Gastroesophageal sphincter (tissue), 4 donors: ENCODE measurements at regions not wholly inside any gene's neighbourhood (a gene's known extent, or its start where the extent isn't known, plus 50 kb on each side); places are given as distances from the start of the nearest gene placed in this dataset.

ENCODE experiments used
- ATAC-seq: fragments of 150-250 bp; one replicate; pipeline ENCODE4 v1.9.1; 2016; ENCODE audit warnings: mild to moderate bottlenecking, moderate library complexity
- H3K27ac ChIP-seq, 4 donors: fragments of 200-600 bp; sonication (generic) in 3 of 4; 1 replicate in 3 of 4; 2 replicates in 1 of 4; pipeline ENCODE4 v1.5.1; 2016 to 2019
- H3K27me3 ChIP-seq: fragments of 200-600 bp; sonication (generic); one replicate; pipeline ENCODE4 v1.5.1; 2019
- H3K36me3 ChIP-seq, 2 donors: fragments of 200-600 bp; sonication (generic); one replicate each; pipeline ENCODE4 v1.5.1; 2019; ENCODE audit warnings: control low read depth in 1 of 2
- H3K4me1 ChIP-seq, 3 donors: fragments of 200-600 bp; sonication (generic); 1 replicate in 2 of 3; 2 replicates in 1 of 3; pipeline ENCODE4 v1.5.1; 2016 to 2019; ENCODE audit warnings: control low read depth in 2 of 3
- H3K4me3 ChIP-seq, 2 donors: fragments of 200-600 bp; sonication (generic); one replicate each; pipeline ENCODE4 v1.5.1; 2019; ENCODE audit warnings: mild to moderate bottlenecking in 1 of 2, moderate library complexity in 1 of 2
- H3K9me3 ChIP-seq, 3 donors: fragments of 200-600 bp; sonication (generic); one replicate each; pipeline ENCODE4 v1.5.1; 2017 to 2019; ENCODE audit warnings: control low read depth in 2 of 3
- CTCF ChIP-seq, 4 experiments: fragments of 200-600 bp in 2 of 4; fragments of 450-650 bp in 2 of 4; sonication (generic) in 1 of 4; IDR thresholded peaks; one replicate each; pipeline ENCODE4 v1.5.1; 2017 to 2019; ENCODE audit warnings: antibody characterized with exemption in 4 of 4, mild to moderate bottlenecking in 2 of 4, moderate library complexity in 2 of 4
- EP300 ChIP-seq: sonication (generic); formaldehyde crosslinking; IDR thresholded peaks from one replicate; pipeline ENCODE4 v1.6.1; 2017; ENCODE audit warnings: antibody characterized with exemption, mild to moderate bottlenecking
- POLR2A ChIP-seq, 2 donors: fragments of 450-650 bp; IDR thresholded peaks; one replicate each; pipeline ENCODE4 v1.6.1; 2017; ENCODE audit warnings: antibody characterized with exemption in 2 of 2, mild to moderate bottlenecking in 2 of 2, moderate library complexity in 1 of 2
- POLR2AphosphoS5 ChIP-seq: sonication (generic); formaldehyde crosslinking; IDR thresholded peaks from one replicate; pipeline ENCODE4 v1.6.1; 2017; ENCODE audit warnings: antibody characterized with exemption
- WGBS, 2 donors: methylation state at CpG; one replicate each; pipeline ENCODE4 v1.1.5; 2018; ENCODE audit warnings: low coverage in 1 of 2; 5-methylcytosine and 5-hydroxymethylcytosine counted together

GRCh38 chr3:124628863-124629262, 101.4 kb upstream of the UMPS start:
- ATAC-seq, result no peak
- 67 to 100% methylated on average over 1 to 4 of the region's 4 CpGs for WGBS, 2 donors
- Histone ChIP-seq H3K27me3 (no peaks in the 10 kb centered on the region), H3K4me3 (no peak overlapping the region), H3K9me3 (no peaks in the 10 kb centered on the region), H3K27ac (no peak overlapping the region), H3K4me1 (no peaks in the 10 kb centered on the region), H3K36me3 (peaks cover 0 to 17% of the 10 kb centered on the region in 2 donors)
- no peak for TF ChIP-seq EP300
- TF ChIP-seq POLR2AphosphoS5, result no peak
- no peak for TF ChIP-seq POLR2A (IDR thresholded peaks at IDR 0.05)
- TF ChIP-seq CTCF (IDR thresholded peaks at IDR 0.05), result no peak

- Histone ChIP-seq H3K4me3 (no peak overlapping the region), H3K36me3 (peaks cover 0 to 23% of the 10 kb centered on the region in 2 donors), H3K4me1 (no peaks in the 10 kb centered on the region), H3K9me3 (no peaks in the 10 kb centered on the region), H3K27me3 (no peaks in the 10 kb centered on the region), H3K27ac (no peak overlapping the region)
- ATAC-seq, result no peak
- TF ChIP-seq POLR2AphosphoS5 (no peak), POLR2A (IDR thresholded peaks at IDR 0.05) (no peak), CTCF (IDR thresholded peaks at IDR 0.05) (no peak), EP300 (no peak)
- WGBS, 2 donors, result 87% methylated on average over 2 of the region's 2 CpGs; no CpG with 5 or more reads in 1 of the 2 donors
Measured at GRCh38 chr3:124629497-124629896, 100.8 kb upstream of the UMPS start.

- H3K27me3 ChIP-seq, result no peaks in the 10 kb centered on the region
- H3K9me3 ChIP-seq, result no peaks in the 10 kb centered on the region
- no peaks in the 10 kb centered on the region for H3K4me1 ChIP-seq
- TF ChIP-seq CTCF (IDR thresholded peaks at IDR 0.05) (no peak), POLR2AphosphoS5 (no peak), POLR2A (IDR thresholded peaks at IDR 0.05) (no peak), EP300 (no peak)
- WGBS, 2 donors, result 94% methylated on average over 5 of the region's 5 CpGs; no CpG with 5 or more reads in 1 of the 2 donors
- H3K36me3 ChIP-seq, result peaks cover 0 to 30% of the 10 kb centered on the region in 2 donors
- ATAC-seq, result no peak
- H3K27ac ChIP-seq, result no peak overlapping the region
- no peak overlapping the region for H3K4me3 ChIP-seq
Measured at GRCh38 chr3:124630960-124631359, 99.3 kb upstream of the UMPS start.

- 92 to 94% methylated on average over 5 of the region's 5 CpGs for WGBS, 2 donors
- ATAC-seq, result no peak
- peaks cover 0 to 30% of the 10 kb centered on the region in 2 donors for H3K36me3 ChIP-seq
- H3K9me3 ChIP-seq, result no peaks in the 10 kb centered on the region
- no peak overlapping the region for H3K4me3 ChIP-seq
- no peaks in the 10 kb centered on the region for H3K27me3 ChIP-seq
- no peak overlapping the region for H3K27ac ChIP-seq
- TF ChIP-seq CTCF (IDR thresholded peaks at IDR 0.05) (no peak), EP300 (no peak), POLR2A (IDR thresholded peaks at IDR 0.05) (no peak), POLR2AphosphoS5 (no peak)
- H3K4me1 ChIP-seq, result no peaks in the 10 kb centered on the region
Measured at GRCh38 chr3:124631727-124632126, 98.5 kb upstream of the UMPS start.

- no peak for ATAC-seq
- H3K27ac ChIP-seq, result no peak overlapping the region
Measured at GRCh38 chr3:124632566-124633140, 97.6 kb upstream of the UMPS start.

More at GRCh38 chr3:124632566-124633140, 97.6 kb upstream of the UMPS start:
- TF ChIP-seq EP300 (no peak), POLR2A (IDR thresholded peaks at IDR 0.05) (no peak), POLR2AphosphoS5 (no peak), CTCF (IDR thresholded peaks at IDR 0.05) (no peak)
- Histone ChIP-seq H3K36me3 (peaks cover 0 to 30% of the 10 kb centered on the region in 2 donors), H3K9me3 (no peaks in the 10 kb centered on the region), H3K27me3 (no peaks in the 10 kb centered on the region), H3K4me3 (no peak overlapping the region), H3K4me1 (no peaks in the 10 kb centered on the region)
- 100% methylated on average over 2 of the region's 7 CpGs; no CpG with 5 or more reads in 1 of the 2 donors for WGBS, 2 donors
